Osteoblast (primary cell): ENCODE measurements at regions not wholly inside any gene's neighbourhood (a gene's known extent, or its start where the extent isn't known, plus 50 kb on each side); places are given as distances from the start of the nearest gene placed in this dataset.
A peak's percentile ranks its signal among the peaks of the same experiment; 100 is the strongest.

ENCODE experiments used
- DNase-seq: peaks from one replicate; pipeline ENCODE4 v3.0.0; 2011; ENCODE audit warnings: low spot score, mixed read lengths; ENCODE audit not compliant: insufficient read length; ENCODE audit errors: missing footprints
- H2AFZ ChIP-seq: 2 replicates; pipeline ENCODE4 v1.6.0; 2011; ENCODE audit warnings: mild to moderate bottlenecking, low read length
- H3K27ac ChIP-seq: 2 replicates; pipeline ENCODE4 v1.5.1; 2011; ENCODE audit warnings: mild to moderate bottlenecking, low read depth, low read length, moderate library complexity
- H3K27me3 ChIP-seq: 2 replicates; pipeline ENCODE4 v1.6.0; 2012; ENCODE audit warnings: mild to moderate bottlenecking, control low read depth, inconsistent platforms, low read length, moderate library complexity; ENCODE audit not compliant: insufficient read depth
- H3K36me3 ChIP-seq: 2 replicates; pipeline ENCODE4 v1.5.1; 2011; ENCODE audit warnings: mild to moderate bottlenecking, low read length, control low read depth, moderate library complexity; ENCODE audit not compliant: insufficient read depth
- H3K4me1 ChIP-seq: 2 replicates; pipeline ENCODE4 v1.5.1; 2011; ENCODE audit warnings: mild to moderate bottlenecking, low read length, control low read depth, moderate library complexity; ENCODE audit not compliant: insufficient read depth
- H3K4me2 ChIP-seq: 2 replicates; pipeline ENCODE4 v1.6.0; 2011; ENCODE audit warnings: mild to moderate bottlenecking, low read length; ENCODE audit not compliant: insufficient read depth
- H3K4me3 ChIP-seq: fragments of 200-600 bp; sonication (generic); 3 replicates; pipeline ENCODE4 v1.5.1; 2012; ENCODE audit warnings: mild to moderate bottlenecking, low read length, inconsistent platforms; ENCODE audit not compliant: insufficient read depth
- H3K79me2 ChIP-seq: 2 replicates; pipeline ENCODE4 v1.6.0; 2012; ENCODE audit warnings: mild to moderate bottlenecking, low read length, control low read depth, inconsistent platforms; ENCODE audit not compliant: insufficient read depth
- H3K9me3 ChIP-seq: 2 replicates; pipeline ENCODE4 v1.5.1; 2011; ENCODE audit warnings: low read depth, low read length, control low read depth
- H4K20me1 ChIP-seq: 2 replicates; pipeline ENCODE4 v1.6.0; 2012; ENCODE audit warnings: mild to moderate bottlenecking, low read length, control low read depth; ENCODE audit not compliant: insufficient read depth
- CTCF ChIP-seq: IDR thresholded peaks from 2 replicates; pipeline ENCODE4 v1.5.1; 2011; ENCODE audit warnings: mild to moderate bottlenecking, low read depth, low read length, moderate library complexity; ENCODE audit errors: extremely low read depth

GRCh38 chr7:121624958-121625357 lies 228.8 kb upstream of the FAM3C start:
- Histone ChIP-seq H3K4me1 (no peaks in the 10 kb centered on the region), H3K9me3 (no peaks in the 10 kb centered on the region), H2AFZ (no peak overlapping the region), H4K20me1 (no peaks in the 10 kb centered on the region), H3K27me3 (no peaks in the 10 kb centered on the region), H3K36me3 (no peaks in the 10 kb centered on the region), H3K4me2 (no peak overlapping the region), H3K27ac (no peak overlapping the region), H3K79me2 (no peaks in the 10 kb centered on the region), H3K4me3 (no peak overlapping the region)
- DNase-seq, result peak; percentile 53
- TF ChIP-seq CTCF, result peak; percentile 19

GRCh38 chr7:121623130-121623872 lies 227.2 kb upstream of the FAM3C start:
- Histone ChIP-seq H3K9me3 (no peaks in the 10 kb centered on the region), H3K36me3 (no peaks in the 10 kb centered on the region), H3K4me3 (no peak overlapping the region), H3K4me1 (no peaks in the 10 kb centered on the region), H3K27ac (no peak overlapping the region), H3K27me3 (no peaks in the 10 kb centered on the region), H3K79me2 (no peaks in the 10 kb centered on the region), H4K20me1 (no peaks in the 10 kb centered on the region), H3K4me2 (no peak overlapping the region), H2AFZ (peak overlapping the region; percentile 10)
- TF ChIP-seq CTCF, result no peak
- no peak for DNase-seq

- H3K4me2 ChIP-seq, result no peak overlapping the region
- TF ChIP-seq CTCF, result no peak
- no peaks in the 10 kb centered on the region for H3K4me1 ChIP-seq
- DNase-seq, result no peak
- H3K27ac ChIP-seq, result no peak overlapping the region
- H3K9me3 ChIP-seq, result no peaks in the 10 kb centered on the region
- no peaks in the 10 kb centered on the region for H3K36me3 ChIP-seq
- H2AFZ ChIP-seq, result no peak overlapping the region
- no peaks in the 10 kb centered on the region for H4K20me1 ChIP-seq
- H3K79me2 ChIP-seq, result no peaks in the 10 kb centered on the region
- no peak overlapping the region for H3K4me3 ChIP-seq
- H3K27me3 ChIP-seq, result no peaks in the 10 kb centered on the region
Measured at GRCh38 chr7:121621937-121622336, 225.8 kb upstream of the FAM3C start.

GRCh38 chr7:121620953-121621606 lies 225.0 kb upstream of the FAM3C start:
- no peaks in the 10 kb centered on the region for H4K20me1 ChIP-seq
- H3K27ac ChIP-seq, result no peak overlapping the region
- H3K4me3 ChIP-seq, result no peak overlapping the region
- H3K4me2 ChIP-seq, result no peak overlapping the region
- H3K9me3 ChIP-seq, result no peaks in the 10 kb centered on the region
- H3K27me3 ChIP-seq, result no peaks in the 10 kb centered on the region
- TF ChIP-seq CTCF, result no peak
- no peak for DNase-seq
- H2AFZ ChIP-seq, result no peak overlapping the region
- no peaks in the 10 kb centered on the region for H3K4me1 ChIP-seq
- no peaks in the 10 kb centered on the region for H3K36me3 ChIP-seq
- H3K79me2 ChIP-seq, result no peaks in the 10 kb centered on the region
